OCI-LY3 (cell line): ENCODE measurements at regions not wholly inside any gene's neighbourhood (a gene's known extent, or its start where the extent isn't known, plus 50 kb on each side); places are given as distances from the start of the nearest gene placed in this dataset.

Source experiments
- H2AFZ ChIP-seq: fragments of 200-600, 300-600 bp; shearing (Covaris generic); 2 replicates; pipeline ENCODE4 v1.6.0; 2014; ENCODE audit warnings: antibody characterized with exemption, low read depth, low read length
- H3K27ac ChIP-seq: fragments of 200-600, 300-600 bp; sonication (generic); 2 replicates; pipeline ENCODE4 v1.5.1; 2014; ENCODE audit warnings: mild to moderate bottlenecking, low read length, moderate library complexity, mixed read lengths
- H3K27me3 ChIP-seq: fragments of 200-600, 300-600 bp; sonication (generic); 2 replicates; pipeline ENCODE4 v1.6.1; 2014; ENCODE audit warnings: low read depth, low read length, mixed read lengths
- H3K36me3 ChIP-seq: fragments of 200-600, 300-600 bp; sonication (generic); replicated peaks from 2 replicates; pipeline ENCODE3; 2014; ENCODE audit warnings: low read depth, low read length, mixed read lengths
- H3K4me1 ChIP-seq: fragments of 300-600, 200-600 bp; sonication (generic); 2 replicates; pipeline ENCODE4 v1.6.1; 2014; ENCODE audit warnings: low read length, mixed read lengths
- H3K4me2 ChIP-seq: fragments of 200-600, 300-600 bp; sonication (generic); 2 replicates; pipeline ENCODE4 v1.6.1; 2014; ENCODE audit warnings: low read length, mixed read lengths
- H3K4me3 ChIP-seq: fragments of 300-600, 200-600 bp; sonication (generic); 2 replicates; pipeline ENCODE4 v1.5.1; 2014; ENCODE audit warnings: antibody characterized with exemption, mild to moderate bottlenecking, low read length, moderate library complexity
- H3K79me2 ChIP-seq: fragments of 300-600, 200-600 bp; shearing (Covaris generic); 2 replicates; pipeline ENCODE4 v1.6.1; 2014; ENCODE audit warnings: mild to moderate bottlenecking, low read length, mixed read lengths
- H3K9ac ChIP-seq: fragments of 300-600, 200-600 bp; shearing (Covaris generic); 2 replicates; pipeline ENCODE4 v1.6.0; 2014; ENCODE audit warnings: mild to moderate bottlenecking, low read length, moderate library complexity
- H3K9me3 ChIP-seq: fragments of 200-600, 300-600 bp; shearing (Covaris generic); 2 replicates; pipeline ENCODE4 v1.6.1; 2014; ENCODE audit warnings: low read length, mixed read lengths; ENCODE audit not compliant: insufficient read depth
- H4K20me1 ChIP-seq: fragments of 200-600, 300-600 bp; sonication (generic); 2 replicates; pipeline ENCODE4 v1.6.1; 2016; ENCODE audit warnings: low read length, mixed read lengths; ENCODE audit not compliant: insufficient read depth
- CTCF ChIP-seq: fragments of 200-600, 300-600 bp; sonication (generic); IDR thresholded peaks from 2 replicates; pipeline ENCODE4 v1.5.1; 2014; ENCODE audit warnings: antibody characterized with exemption, low read length, low read depth
- EZH2phosphoT487 ChIP-seq: fragments of 200-600 bp; shearing (Covaris generic); IDR thresholded peaks from 2 replicates; pipeline ENCODE4 v1.6.1; 2018; ENCODE audit warnings: antibody characterized with exemption, mixed run types, low read depth

- Histone ChIP-seq H4K20me1 (no peaks in the 10 kb centered on the region), H3K79me2 (no peaks in the 10 kb centered on the region), H3K4me3 (no peak overlapping the region), H3K36me3 (no peaks in the 10 kb centered on the region), H3K4me2 (no peak overlapping the region), H3K9ac (no peak overlapping the region), H3K9me3 (no peaks in the 10 kb centered on the region), H2AFZ (no peak overlapping the region), H3K27me3 (no peaks in the 10 kb centered on the region), H3K27ac (no peak overlapping the region), H3K4me1 (peaks cover 13% of the 10 kb centered on the region)
- TF ChIP-seq EZH2phosphoT487: no peak
- TF ChIP-seq CTCF: no peak
These were observed 152.0 kb downstream of the FAM83B start for GRCh38 chr6:54998576-54998975.

- Histone ChIP-seq H3K27me3 (no peaks in the 10 kb centered on the region), H3K9me3 (no peaks in the 10 kb centered on the region), H2AFZ (no peak overlapping the region), H3K27ac (no peak overlapping the region), H3K4me2 (no peak overlapping the region), H4K20me1 (no peaks in the 10 kb centered on the region), H3K36me3 (no peaks in the 10 kb centered on the region), H3K79me2 (no peaks in the 10 kb centered on the region), H3K9ac (no peak overlapping the region), H3K4me3 (no peak overlapping the region), H3K4me1 (peaks cover 13% of the 10 kb centered on the region)
- TF ChIP-seq CTCF (no peak), EZH2phosphoT487 (no peak)
These were observed 157.3 kb downstream of the FAM83B start for GRCh38 chr6:55003719-55004430.

- no peaks in the 10 kb centered on the region for H3K27me3 ChIP-seq
- no peaks in the 10 kb centered on the region for H3K9me3 ChIP-seq
- TF ChIP-seq EZH2phosphoT487 (no peak), CTCF (no peak)
- no peaks in the 10 kb centered on the region for H4K20me1 ChIP-seq
- no peaks in the 10 kb centered on the region for H3K36me3 ChIP-seq
- H2AFZ ChIP-seq: no peak overlapping the region
- H3K9ac ChIP-seq: no peak overlapping the region
- H3K4me3 ChIP-seq: no peak overlapping the region
- H3K79me2 ChIP-seq: no peaks in the 10 kb centered on the region
- no peak overlapping the region for H3K4me2 ChIP-seq
- H3K4me1 ChIP-seq: no peaks in the 10 kb centered on the region
- H3K27ac ChIP-seq: no peak overlapping the region
These were observed 162.6 kb downstream of the FAM83B start for GRCh38 chr6:55009131-55009530.

DNA sequence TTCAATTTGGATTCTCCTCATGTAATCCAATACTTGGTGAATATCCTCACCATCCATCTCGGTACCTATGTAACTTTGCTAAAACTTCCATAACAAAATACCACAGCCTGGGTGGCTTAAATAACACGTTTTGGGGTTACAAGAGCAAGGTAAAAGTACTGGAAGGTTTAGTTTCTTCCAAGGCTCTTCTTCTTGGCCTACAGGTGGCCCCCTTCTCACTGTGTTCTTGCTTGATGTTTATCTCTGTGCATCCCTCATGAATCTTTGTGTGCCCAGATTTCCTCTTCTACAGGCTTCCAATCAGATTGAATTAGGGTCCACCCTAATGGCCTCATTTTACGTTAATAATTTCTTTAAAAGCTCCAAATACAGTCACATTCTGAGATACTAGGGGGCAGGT lies 163.3 kb upstream of the HCRTR2 start:
- Histone ChIP-seq H3K4me3 (no peak overlapping the region), H2AFZ (no peak overlapping the region), H3K4me2 (no peak overlapping the region), H3K27me3 (no peaks in the 10 kb centered on the region), H4K20me1 (no peaks in the 10 kb centered on the region), H3K79me2 (no peaks in the 10 kb centered on the region), H3K4me1 (no peaks in the 10 kb centered on the region), H3K9me3 (no peaks in the 10 kb centered on the region), H3K27ac (no peak overlapping the region), H3K9ac (no peak overlapping the region), H3K36me3 (no peaks in the 10 kb centered on the region)
- TF ChIP-seq EZH2phosphoT487: no peak
- peak; percentile 79 for TF ChIP-seq CTCF
